ENCODE measurements at regions not wholly inside any gene's neighbourhood (a gene's known extent, or its start where the extent isn't known, plus 50 kb on each side); places are given as distances from the start of the nearest gene placed in this dataset.
A peak's percentile ranks its signal among the peaks of the same experiment; 100 is the strongest.

- DNase-seq: peak; percentile 94
These were observed 54.3 kb upstream of the PPP2R5C start for GRCh38 chr14:101707068-101707842.

GRCh38 chr14:101707863-101708620 is 53.5 kb upstream of the PPP2R5C start:
- no peak for DNase-seq

- no peak for DNase-seq
These were observed 52.5 kb upstream of the PPP2R5C start for GRCh38 chr14:101708853-101709532.

- DNase-seq: no peak
These were observed 52.0 kb upstream of the PPP2R5C start for GRCh38 chr14:101709533-101709881.

- DNase-seq: no peak
These were observed 51.3 kb upstream of the PPP2R5C start for GRCh38 chr14:101709962-101710931.

GRCh38 chr14:101711041-101711856 is 50.3 kb upstream of the PPP2R5C start:
- DNase-seq: no peak

Measured in NCI-H1694 treated with DMSO at 0.1 percent for 48 hours (cell line).